ENCODE measurements at regions not wholly inside any gene's neighbourhood (a gene's known extent, or its start where the extent isn't known, plus 50 kb on each side); places are given as distances from the start of the nearest gene placed in this dataset.

DNA sequence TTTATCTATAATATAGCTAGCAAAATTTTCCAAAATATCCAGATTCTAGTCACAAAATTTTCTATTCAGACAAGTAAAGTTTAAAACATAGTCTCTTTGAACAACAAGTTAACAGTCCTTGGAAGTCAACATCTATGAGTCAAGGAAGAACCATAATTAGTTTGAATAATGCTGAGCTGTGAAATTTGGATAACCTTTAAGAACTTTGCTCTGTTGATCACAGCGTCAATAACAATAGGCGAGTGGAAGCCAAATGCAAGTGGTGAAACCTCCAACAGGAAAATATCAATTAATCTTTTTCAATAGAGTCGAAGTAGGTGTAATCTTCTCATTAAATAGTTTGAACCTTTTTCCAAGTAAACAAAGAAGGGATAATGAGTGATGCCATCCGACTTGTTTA is 466.6 kb downstream of the FOXG1 start:
- TF ChIP-seq RFX5 (IDR thresholded peaks at IDR 0.05; ENCODE audit: borderline replicate concordance, low read depth, low read length), result no peak
- TF ChIP-seq, protein P1, sequence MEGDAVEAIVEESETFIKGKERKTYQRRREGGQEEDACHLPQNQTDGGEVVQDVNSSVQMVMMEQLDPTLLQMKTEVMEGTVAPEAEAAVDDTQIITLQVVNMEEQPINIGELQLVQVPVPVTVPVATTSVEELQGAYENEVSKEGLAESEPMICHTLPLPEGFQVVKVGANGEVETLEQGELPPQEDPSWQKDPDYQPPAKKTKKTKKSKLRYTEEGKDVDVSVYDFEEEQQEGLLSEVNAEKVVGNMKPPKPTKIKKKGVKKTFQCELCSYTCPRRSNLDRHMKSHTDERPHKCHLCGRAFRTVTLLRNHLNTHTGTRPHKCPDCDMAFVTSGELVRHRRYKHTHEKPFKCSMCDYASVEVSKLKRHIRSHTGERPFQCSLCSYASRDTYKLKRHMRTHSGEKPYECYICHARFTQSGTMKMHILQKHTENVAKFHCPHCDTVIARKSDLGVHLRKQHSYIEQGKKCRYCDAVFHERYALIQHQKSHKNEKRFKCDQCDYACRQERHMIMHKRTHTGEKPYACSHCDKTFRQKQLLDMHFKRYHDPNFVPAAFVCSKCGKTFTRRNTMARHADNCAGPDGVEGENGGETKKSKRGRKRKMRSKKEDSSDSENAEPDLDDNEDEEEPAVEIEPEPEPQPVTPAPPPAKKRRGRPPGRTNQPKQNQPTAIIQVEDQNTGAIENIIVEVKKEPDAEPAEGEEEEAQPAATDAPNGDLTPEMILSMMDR (IDR thresholded peaks at IDR 0.05; ENCODE audit: control extremely low read depth in 1 of 3, insufficient read depth in 1 of 3, low read depth in 1 of 3, low read length in 3 of 3), result no peak
- no peak for TF ChIP-seq EGR1 (IDR thresholded peaks at IDR 0.05; ENCODE audit: borderline replicate concordance, low read depth, low read length)
- TF ChIP-seq, protein P2, sequence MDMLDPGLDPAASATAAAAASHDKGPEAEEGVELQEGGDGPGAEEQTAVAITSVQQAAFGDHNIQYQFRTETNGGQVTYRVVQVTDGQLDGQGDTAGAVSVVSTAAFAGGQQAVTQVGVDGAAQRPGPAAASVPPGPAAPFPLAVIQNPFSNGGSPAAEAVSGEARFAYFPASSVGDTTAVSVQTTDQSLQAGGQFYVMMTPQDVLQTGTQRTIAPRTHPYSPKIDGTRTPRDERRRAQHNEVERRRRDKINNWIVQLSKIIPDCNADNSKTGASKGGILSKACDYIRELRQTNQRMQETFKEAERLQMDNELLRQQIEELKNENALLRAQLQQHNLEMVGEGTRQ (IDR thresholded peaks at IDR 0.05; ENCODE audit: low read length), result no peak
- TF ChIP-seq, protein P3, sequence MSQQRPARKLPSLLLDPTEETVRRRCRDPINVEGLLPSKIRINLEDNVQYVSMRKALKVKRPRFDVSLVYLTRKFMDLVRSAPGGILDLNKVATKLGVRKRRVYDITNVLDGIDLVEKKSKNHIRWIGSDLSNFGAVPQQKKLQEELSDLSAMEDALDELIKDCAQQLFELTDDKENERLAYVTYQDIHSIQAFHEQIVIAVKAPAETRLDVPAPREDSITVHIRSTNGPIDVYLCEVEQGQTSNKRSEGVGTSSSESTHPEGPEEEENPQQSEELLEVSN (IDR thresholded peaks at IDR 0.05), result no peak
- no peak for TF ChIP-seq GABPA (IDR thresholded peaks at IDR 0.05; ENCODE audit: borderline replicate concordance, insufficient read depth, low read length)
- no peak for TF ChIP-seq BCL11A (IDR thresholded peaks at IDR 0.05; ENCODE audit: low read depth in 2 of 2, low read length in 2 of 2)
- TF ChIP-seq RBBP5 (IDR thresholded peaks at IDR 0.05; ENCODE audit: borderline replicate concordance, low read depth, low read length), result no peak
- no peak for TF ChIP-seq EP300 (IDR thresholded peaks at IDR 0.05; ENCODE audit: borderline replicate concordance in 1 of 2, low read depth in 2 of 2, low read length in 2 of 2)
- TF ChIP-seq KDM5A (IDR thresholded peaks at IDR 0.05; ENCODE audit: low read length), result no peak
- TF ChIP-seq, protein P4, sequence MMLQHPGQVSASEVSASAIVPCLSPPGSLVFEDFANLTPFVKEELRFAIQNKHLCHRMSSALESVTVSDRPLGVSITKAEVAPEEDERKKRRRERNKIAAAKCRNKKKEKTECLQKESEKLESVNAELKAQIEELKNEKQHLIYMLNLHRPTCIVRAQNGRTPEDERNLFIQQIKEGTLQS (IDR thresholded peaks at IDR 0.05; ENCODE audit: insufficient read depth, low read depth, low read length), result no peak
